ENCODE measurements at regions not wholly inside any gene's neighbourhood (a gene's known extent, or its start where the extent isn't known, plus 50 kb on each side); places are given as distances from the start of the nearest gene placed in this dataset.

GRCh38 chr2:122999258-122999657 lies 1025.8 kb upstream of the CNTNAP5 start:
- no peak for DNase-seq (ENCODE audit: extremely low read depth, low read depth, low spot score)

GRCh38 chr2:122999821-123000220 lies 1025.3 kb upstream of the CNTNAP5 start:
- DNase-seq (ENCODE audit: extremely low read depth, low read depth, low spot score), result no peak

GRCh38 chr2:123002660-123003248 lies 1022.3 kb upstream of the CNTNAP5 start:
- no peak for DNase-seq (ENCODE audit: extremely low read depth, low read depth, low spot score)

GRCh38 chr2:123015186-123015585 lies 1009.9 kb upstream of the CNTNAP5 start:
- no peak for DNase-seq (ENCODE audit: extremely low read depth, low read depth, low spot score)

GRCh38 chr2:123035541-123035940 lies 989.5 kb upstream of the CNTNAP5 start:
- DNase-seq (ENCODE audit: extremely low read depth, low read depth, low spot score), result no peak

GRCh38 chr2:123036300-123036699 lies 988.8 kb upstream of the CNTNAP5 start:
- no peak for DNase-seq (ENCODE audit: extremely low read depth, low read depth, low spot score)

- DNase-seq (ENCODE audit: extremely low read depth, low read depth, low spot score), result no peak
Observed at GRCh38 chr2:123040506-123040905, 984.6 kb upstream of the CNTNAP5 start.

- DNase-seq (ENCODE audit: extremely low read depth, low read depth, low spot score), result no peak
Observed at GRCh38 chr2:123043458-123043857, 981.6 kb upstream of the CNTNAP5 start.

- no peak for DNase-seq (ENCODE audit: extremely low read depth, low read depth, low spot score)
Observed at GRCh38 chr2:123045713-123046112, 979.4 kb upstream of the CNTNAP5 start.

- DNase-seq (ENCODE audit: extremely low read depth, low read depth, low spot score), result no peak
Observed at GRCh38 chr2:123047186-123047585, 977.9 kb upstream of the CNTNAP5 start.

GRCh38 chr2:123051136-123051535 lies 974.0 kb upstream of the CNTNAP5 start:
- DNase-seq (ENCODE audit: extremely low read depth, low read depth, low spot score), result no peak

- DNase-seq (ENCODE audit: extremely low read depth, low read depth, low spot score), result no peak
Observed at GRCh38 chr2:123061534-123061933, 963.6 kb upstream of the CNTNAP5 start.

GRCh38 chr2:123073371-123073770 lies 951.7 kb upstream of the CNTNAP5 start:
- no peak for DNase-seq (ENCODE audit: extremely low read depth, low read depth, low spot score)

GRCh38 chr2:123073956-123074355 lies 951.1 kb upstream of the CNTNAP5 start:
- no peak for DNase-seq (ENCODE audit: extremely low read depth, low read depth, low spot score)

GRCh38 chr2:123077101-123077500 lies 948.0 kb upstream of the CNTNAP5 start:
- DNase-seq (ENCODE audit: extremely low read depth, low read depth, low spot score), result no peak

GRCh38 chr2:123080331-123080730 lies 944.8 kb upstream of the CNTNAP5 start:
- no peak for DNase-seq (ENCODE audit: extremely low read depth, low read depth, low spot score)

GRCh38 chr2:123085484-123085883 lies 939.6 kb upstream of the CNTNAP5 start:
- DNase-seq (ENCODE audit: extremely low read depth, low read depth, low spot score), result no peak

GRCh38 chr2:123086613-123087385 lies 938.3 kb upstream of the CNTNAP5 start:
- no peak for DNase-seq (ENCODE audit: extremely low read depth, low read depth, low spot score)

GRCh38 chr2:123091471-123091870 lies 933.6 kb upstream of the CNTNAP5 start:
- no peak for DNase-seq (ENCODE audit: extremely low read depth, low read depth, low spot score)

- DNase-seq (ENCODE audit: extremely low read depth, low read depth, low spot score), result no peak
Observed at GRCh38 chr2:123093199-123093598, 931.9 kb upstream of the CNTNAP5 start.

- DNase-seq (ENCODE audit: extremely low read depth, low read depth, low spot score), result no peak
Observed at GRCh38 chr2:123095219-123095835, 929.8 kb upstream of the CNTNAP5 start.

- no peak for DNase-seq (ENCODE audit: extremely low read depth, low read depth, low spot score)
Observed at GRCh38 chr2:123098619-123099018, 926.5 kb upstream of the CNTNAP5 start.
